ENCODE measurements at regions not wholly inside any gene's neighbourhood (a gene's known extent, or its start where the extent isn't known, plus 50 kb on each side); places are given as distances from the start of the nearest gene placed in this dataset.

GRCh38 chr1:29425631-29426030 is 189.3 kb downstream of the PTPRU start:
- Histone ChIP-seq H3K27ac (no peak overlapping the region), H3K9me3 (peaks cover 0 to 18% (median 4%) of the 10 kb centered on the region in 11 donors), H3K36me3 (no peaks in the 10 kb centered on the region), H3K4me3 (no peak overlapping the region), H3K4me1 (peaks cover 0 to 12% (median 0%) of the 10 kb centered on the region in 9 donors), H3K27me3 (peaks cover 0 to 6% (median 0%) of the 10 kb centered on the region in 7 donors)
- TF ChIP-seq CTCF (IDR thresholded peaks at IDR 0.05), result no peak
- intact Hi-C loops (cut with DNase I), result no loop called here
- DNase-seq (no peak), ATAC-seq (peak in 5 of 8 donors; percentile 20 to 81 (median 44))
- WGBS, 2 donors, result 90 to 92% methylated on average over 2 of the region's 2 CpGs

- intact Hi-C loops (cut with DNase I), result no loop called here
- no peaks in the 10 kb centered on the region for H3K36me3 ChIP-seq
- H3K27ac ChIP-seq, result no peak overlapping the region
- no peak for DNase-seq
- no peak for TF ChIP-seq CTCF (IDR thresholded peaks at IDR 0.05)
- no peak for ATAC-seq
- 82 to 92% methylated on average over 2 of the region's 2 CpGs for WGBS, 2 donors
- H3K4me3 ChIP-seq, result no peak overlapping the region
- H3K27me3 ChIP-seq, result peaks cover 0 to 5% (median 0%) of the 10 kb centered on the region in 7 donors
- H3K9me3 ChIP-seq, result peaks cover 0 to 24% (median 6%) of the 10 kb centered on the region in 11 donors
- H3K4me1 ChIP-seq, result peaks cover 0 to 12% (median 0%) of the 10 kb centered on the region in 9 donors
Measured at GRCh38 chr1:29424266-29424665, 187.9 kb downstream of the PTPRU start.

- intact Hi-C loops (cut with DNase I), result no loop called here
- no peak overlapping the region for H3K4me3 ChIP-seq
- no peak for DNase-seq
- peaks cover 0 to 10% (median 0%) of the 10 kb centered on the region in 9 donors for H3K4me1 ChIP-seq
- H3K9me3 ChIP-seq, result peaks cover 0 to 24% (median 6%) of the 10 kb centered on the region in 11 donors
- 64 to 79% methylated on average over 2 of the region's 2 CpGs for WGBS, 2 donors
- no peak overlapping the region for H3K27ac ChIP-seq
- H3K27me3 ChIP-seq, result peaks cover 0 to 12% (median under 1%) of the 10 kb centered on the region in 7 donors
- no peak for ATAC-seq
- H3K36me3 ChIP-seq, result no peaks in the 10 kb centered on the region
- TF ChIP-seq CTCF (IDR thresholded peaks at IDR 0.05), result no peak
Measured at GRCh38 chr1:29420202-29420601, 183.9 kb downstream of the PTPRU start.

GRCh38 chr1:29417971-29418370 is 181.6 kb downstream of the PTPRU start:
- H3K4me3 ChIP-seq, result no peak overlapping the region
- 78% methylated on average over 5 of the region's 5 CpGs for WGBS, 2 donors
- peaks cover 0 to 10% (median 0%) of the 10 kb centered on the region in 9 donors for H3K4me1 ChIP-seq
- no peak overlapping the region for H3K27ac ChIP-seq
- ATAC-seq, result no peak
- peaks cover 0 to 24% (median 6%) of the 10 kb centered on the region in 11 donors for H3K9me3 ChIP-seq
- H3K36me3 ChIP-seq, result no peaks in the 10 kb centered on the region
- DNase-seq, result no peak
- H3K27me3 ChIP-seq, result peaks cover 0 to 31% (median 3%) of the 10 kb centered on the region in 7 donors
- intact Hi-C loops (cut with DNase I), result no loop called here
- no peak for TF ChIP-seq CTCF (IDR thresholded peaks at IDR 0.05)

All from heart right ventricle (tissue), 16 donors.